GM18511 (cell line): ENCODE measurements at regions not wholly inside any gene's neighbourhood (a gene's known extent, or its start where the extent isn't known, plus 50 kb on each side); places are given as distances from the start of the nearest gene placed in this dataset.

Experiments used
- ATAC-seq: cut with Tn5 transposase; IDR thresholded peaks from one replicate; pipeline ENCODE4 v1.9.1; 2021; ENCODE audit warnings: mild to moderate bottlenecking, moderate library complexity; ENCODE audit not compliant: unreplicated experiment

- ATAC-seq = no peak
Observed at GRCh38 chr11:15576769-15577168, 462.0 kb downstream of the INSC start.

- no peak for ATAC-seq
Observed at GRCh38 chr11:15577519-15577918, 462.8 kb downstream of the INSC start.

GRCh38 chr11:15579287-15580001 is 464.7 kb downstream of the INSC start:
- ATAC-seq = no peak

DNA sequence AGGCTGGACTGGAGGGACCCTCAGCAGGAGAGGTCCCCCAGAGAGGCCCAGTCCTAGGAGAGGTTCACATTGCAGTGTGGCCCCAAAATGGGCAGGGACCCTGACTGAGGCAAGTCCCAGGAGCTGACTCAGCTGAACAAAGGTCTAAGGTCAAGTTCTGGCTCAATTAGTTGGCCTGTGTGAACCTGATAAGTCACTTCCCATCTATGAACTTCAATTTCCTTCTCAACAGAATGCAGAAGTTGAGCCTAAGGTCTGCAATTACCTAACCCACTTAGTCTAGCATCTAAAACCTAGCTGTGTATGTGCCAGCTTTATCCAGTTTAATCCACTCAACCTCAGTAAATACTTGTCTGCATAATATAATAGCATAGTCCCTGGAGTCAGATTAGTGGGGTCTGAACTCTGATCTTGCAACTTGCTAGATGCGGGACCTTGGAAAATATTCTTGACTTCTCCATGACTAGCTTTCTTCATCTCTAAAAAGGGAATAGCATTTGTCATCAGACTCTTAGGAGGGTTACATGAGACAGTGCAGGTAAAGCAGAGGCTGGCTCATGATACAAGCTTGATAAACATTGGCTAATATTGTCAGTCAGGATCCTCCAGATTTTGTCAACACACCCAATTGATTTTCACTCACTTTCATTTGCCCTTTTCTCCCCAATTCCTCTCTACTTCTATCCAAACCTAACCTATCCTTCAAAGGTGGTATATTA is 465.5 kb downstream of the INSC start:
- ATAC-seq = no peak

- ATAC-seq = no peak
Observed at GRCh38 chr11:15580775-15581095, 466.0 kb downstream of the INSC start.

DNA sequence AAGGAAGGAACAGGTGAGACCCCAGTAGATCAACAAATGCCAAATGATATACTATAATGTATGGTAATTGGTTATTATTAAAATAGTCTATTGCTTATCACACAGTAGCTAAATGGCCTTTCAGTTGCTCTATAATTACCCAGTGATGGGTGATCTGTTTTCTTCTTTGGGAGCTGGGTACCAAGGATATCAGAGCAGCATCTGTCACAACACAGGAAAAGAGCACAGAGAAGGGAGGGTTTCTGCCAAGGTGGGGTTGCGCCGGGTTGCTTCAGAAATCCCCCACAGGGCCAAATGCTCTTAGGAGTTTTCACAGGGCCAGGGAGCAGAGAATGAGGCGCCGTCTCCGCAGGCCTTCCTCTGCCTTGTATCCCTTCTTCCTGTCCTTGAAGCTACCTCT is 469.4 kb downstream of the INSC start:
- no peak for ATAC-seq

DNA sequence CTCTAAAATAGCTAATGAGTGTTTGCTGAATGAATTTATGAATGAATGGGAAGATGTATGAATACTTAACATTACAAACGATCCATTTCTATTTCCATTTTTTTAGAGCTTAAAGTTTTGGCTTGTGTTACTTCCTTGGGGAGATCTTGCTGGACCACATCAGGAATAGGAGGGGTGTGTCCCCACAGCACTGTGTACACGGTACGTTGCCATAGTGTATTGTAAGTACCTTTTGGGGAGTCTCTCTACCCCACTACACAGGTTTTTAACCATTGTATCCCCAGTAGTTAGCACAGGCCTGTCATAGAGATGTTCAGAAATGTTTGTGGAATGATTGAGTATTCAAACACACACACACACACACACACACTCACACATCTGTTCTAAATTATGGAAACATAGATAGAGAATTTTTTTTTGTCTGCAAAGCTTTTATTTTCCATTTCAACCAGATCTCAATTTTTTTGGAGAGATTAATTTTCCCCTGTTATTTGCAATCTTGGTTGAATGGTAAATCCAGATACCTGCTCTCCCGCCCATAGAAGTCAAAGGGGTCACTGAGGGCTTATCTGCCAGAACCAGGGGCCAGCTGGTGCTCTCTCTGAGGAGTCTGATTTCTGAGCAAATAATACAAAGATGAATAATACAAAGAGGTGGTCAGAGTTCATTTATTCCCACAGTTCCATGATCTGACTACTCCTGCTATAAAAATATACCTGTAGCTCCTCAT is 471.0 kb downstream of the INSC start:
- no peak for ATAC-seq

GRCh38 chr11:15586741-15587473 is 472.2 kb downstream of the INSC start:
- ATAC-seq = no peak

GRCh38 chr11:15589070-15589626 is 474.4 kb downstream of the INSC start:
- no peak for ATAC-seq

DNA sequence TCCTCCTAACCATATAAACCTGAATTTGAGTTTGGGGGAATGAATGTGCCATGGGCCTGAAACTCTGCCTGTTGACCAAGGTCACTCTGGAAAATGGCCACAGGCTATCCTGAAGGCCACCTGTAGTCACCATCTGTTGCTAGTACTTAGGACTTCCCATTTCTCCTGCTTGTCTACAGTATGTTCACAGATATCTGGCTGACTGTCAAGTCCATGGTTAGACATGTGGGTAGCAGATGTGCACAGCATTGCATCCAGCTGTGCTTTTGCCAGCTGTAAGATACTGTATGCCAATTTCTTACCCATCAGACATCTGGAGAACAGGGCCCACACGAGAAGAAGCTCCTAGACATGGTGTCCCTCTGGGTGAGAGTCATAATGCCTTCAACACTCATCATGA is 475.4 kb downstream of the INSC start:
- no peak for ATAC-seq

- ATAC-seq = no peak
Observed at GRCh38 chr11:15591112-15591537, 476.4 kb downstream of the INSC start.

GRCh38 chr11:15594607-15595006 is 479.9 kb downstream of the INSC start:
- no peak for ATAC-seq

GRCh38 chr11:15599376-15599775 is 484.7 kb downstream of the INSC start:
- ATAC-seq = no peak

GRCh38 chr11:15602047-15602446 is 487.3 kb downstream of the INSC start:
- ATAC-seq = no peak

DNA sequence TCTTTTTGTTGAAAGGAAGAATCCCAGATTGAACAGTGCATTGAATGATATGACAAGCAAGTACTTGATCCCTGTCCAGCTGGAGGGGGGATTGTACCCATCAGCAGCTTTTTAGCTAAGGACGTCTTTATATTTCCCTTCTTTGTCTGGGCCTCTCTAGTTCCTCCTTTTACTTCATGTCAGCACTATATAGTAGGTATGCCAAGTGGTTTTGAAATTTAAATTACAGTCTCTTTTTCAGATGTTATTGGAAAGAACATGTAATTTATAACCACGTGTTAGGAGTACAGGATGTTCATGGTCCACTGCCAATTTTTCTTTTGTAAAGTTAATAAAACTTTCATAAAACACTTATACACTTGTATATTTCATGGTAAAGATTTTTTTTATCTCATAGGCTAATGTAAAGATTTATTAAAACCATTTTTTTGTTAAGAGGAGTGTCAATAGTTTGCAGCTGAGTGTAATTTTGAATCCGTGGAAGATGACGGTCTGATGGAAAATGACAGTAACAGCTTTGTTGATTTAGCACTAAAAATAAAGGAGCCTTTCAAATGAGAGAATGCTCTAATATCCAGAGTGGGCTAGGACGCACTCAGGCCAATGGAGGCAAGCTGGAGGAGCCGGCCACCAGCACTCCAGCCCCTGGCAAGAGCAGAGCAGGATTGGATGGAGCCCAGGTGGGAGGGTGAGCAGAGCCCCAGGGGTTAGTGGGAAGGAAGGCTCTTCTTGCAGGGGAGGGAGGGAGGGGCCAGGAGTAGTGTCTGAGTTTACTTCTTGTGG is 488.3 kb downstream of the INSC start:
- no peak for ATAC-seq

DNA sequence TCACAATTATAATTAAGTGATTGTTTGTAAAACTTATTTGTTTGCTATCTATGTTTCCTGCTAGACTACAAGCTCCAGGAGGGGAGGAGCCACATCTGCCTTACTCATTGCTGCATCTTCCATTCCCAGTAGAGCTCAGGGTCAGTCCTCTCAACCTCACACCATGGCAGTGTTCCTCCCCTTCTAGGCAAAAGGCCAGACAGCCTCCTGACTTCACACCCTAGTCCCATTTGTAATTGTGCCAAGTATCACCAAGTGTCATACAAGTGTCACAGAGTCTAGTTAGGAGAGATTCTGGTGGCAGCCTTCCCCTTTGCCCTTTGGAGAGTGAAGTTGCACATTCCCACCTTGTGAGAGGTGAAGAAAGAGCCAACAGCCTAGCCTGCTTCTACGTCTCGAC is 490.4 kb downstream of the INSC start:
- ATAC-seq = no peak

DNA sequence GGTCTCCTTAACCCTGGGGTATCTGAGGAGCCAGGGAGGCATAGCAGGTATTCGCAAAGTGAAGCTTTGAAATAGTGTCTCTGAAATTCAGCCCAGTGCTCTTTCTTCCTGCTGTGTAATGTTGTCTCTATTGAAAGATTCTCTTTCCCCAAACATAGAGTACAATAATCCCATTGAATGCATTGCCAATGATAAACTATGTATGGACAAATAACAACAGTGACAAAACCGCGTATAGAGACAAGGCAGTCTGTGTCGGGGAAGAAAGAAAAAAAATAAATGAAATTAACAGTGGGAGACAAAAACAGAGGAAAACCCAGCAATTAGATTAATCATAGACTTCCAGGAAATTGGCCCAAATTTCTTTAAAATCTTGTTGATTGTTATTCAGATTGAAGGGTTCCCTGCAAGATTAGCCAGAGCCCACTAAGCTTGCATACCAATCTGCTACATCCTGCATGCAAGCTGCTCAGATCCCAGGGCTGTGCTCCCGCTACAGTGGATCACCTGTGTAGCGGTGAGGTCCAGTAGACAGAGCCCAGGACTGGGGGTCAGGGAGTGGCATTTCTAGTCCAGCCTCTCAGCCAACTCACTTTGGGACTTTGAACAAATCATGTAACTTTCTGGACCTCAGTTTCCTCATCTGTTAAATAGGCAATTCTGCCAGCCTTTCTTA is 492.8 kb downstream of the INSC start:
- no peak for ATAC-seq

GRCh38 chr11:15609445-15609844 is 494.7 kb downstream of the INSC start:
- ATAC-seq = no peak

GRCh38 chr11:15610881-15611280 is 496.2 kb downstream of the INSC start:
- ATAC-seq = no peak

DNA sequence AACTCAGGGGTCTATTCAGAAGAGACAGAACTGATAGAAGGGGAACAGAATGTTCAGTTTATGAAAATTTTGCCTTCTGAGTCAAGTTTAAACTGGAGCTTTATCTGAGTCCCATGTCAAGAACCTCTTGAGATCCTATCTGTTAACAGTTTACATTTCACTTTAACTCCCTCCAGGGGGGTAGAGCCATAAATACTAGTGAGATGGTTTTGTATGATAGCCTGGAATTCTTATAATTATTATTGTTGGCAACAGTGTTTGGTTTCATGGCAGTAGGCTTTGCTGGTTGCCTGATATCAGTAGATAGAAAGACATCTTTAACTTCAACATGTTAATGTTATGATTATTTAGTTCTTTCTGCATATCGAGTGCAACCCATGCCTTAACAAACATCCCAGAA is 498.5 kb downstream of the INSC start:
- no peak for ATAC-seq
